ENCODE measurements at regions not wholly inside any gene's neighbourhood (a gene's known extent, or its start where the extent isn't known, plus 50 kb on each side); places are given as distances from the start of the nearest gene placed in this dataset.
"Not testable (repeated sequence)": the region's sequence is repeated elsewhere in the genome, so short reads cannot be mapped to it uniquely, and the experiment has no call there.

GRCh38 chr10:76657337-76658012 is 980.1 kb downstream of the KCNMA1 start:
- no peak for DNase-seq (ENCODE audit: low spot score)

DNA sequence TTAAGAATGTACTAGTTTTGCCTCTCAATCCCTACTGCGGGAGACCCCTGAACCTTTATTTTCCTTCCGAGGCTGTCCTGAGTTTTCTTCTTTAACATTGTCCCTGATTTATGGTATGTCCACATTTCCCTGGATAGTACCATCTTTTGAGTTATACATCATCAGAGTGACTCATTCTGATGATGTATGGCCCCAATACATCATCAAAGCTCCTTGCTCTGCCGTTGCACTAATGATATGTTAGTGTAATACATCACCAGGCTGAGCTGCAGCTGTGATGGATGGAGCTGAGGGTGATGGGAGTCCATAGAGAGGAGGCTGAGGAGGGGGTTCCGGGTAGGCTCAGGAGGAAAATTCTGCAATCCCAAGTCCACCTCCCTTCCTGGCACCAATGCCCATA is 986.5 kb downstream of the KCNMA1 start:
- DNase-seq (ENCODE audit: low spot score): no peak

GRCh38 chr10:76649723-76650127 is 987.9 kb downstream of the KCNMA1 start:
- DNase-seq (ENCODE audit: low spot score): no peak

DNA sequence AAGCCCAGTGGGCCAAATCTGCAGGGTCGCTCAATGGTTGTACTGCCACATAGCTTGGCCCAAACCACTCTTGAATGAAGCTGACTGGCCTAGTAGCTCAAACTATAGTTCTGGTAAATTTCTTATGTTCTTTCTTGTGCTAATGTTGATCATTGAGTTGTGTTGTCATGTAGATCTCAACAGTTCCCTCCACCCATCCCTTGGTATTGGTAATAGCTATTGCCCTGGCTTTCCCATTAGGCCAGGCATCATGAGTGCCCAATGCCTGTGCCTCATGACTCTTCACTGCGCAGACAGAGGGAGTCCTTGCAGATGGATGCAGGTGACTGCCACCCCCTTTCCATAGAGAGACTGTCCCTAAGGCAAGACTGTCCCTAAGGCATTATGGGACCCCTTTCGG is 988.4 kb downstream of the KCNMA1 start:
- no peak for DNase-seq (ENCODE audit: low spot score)

DNA sequence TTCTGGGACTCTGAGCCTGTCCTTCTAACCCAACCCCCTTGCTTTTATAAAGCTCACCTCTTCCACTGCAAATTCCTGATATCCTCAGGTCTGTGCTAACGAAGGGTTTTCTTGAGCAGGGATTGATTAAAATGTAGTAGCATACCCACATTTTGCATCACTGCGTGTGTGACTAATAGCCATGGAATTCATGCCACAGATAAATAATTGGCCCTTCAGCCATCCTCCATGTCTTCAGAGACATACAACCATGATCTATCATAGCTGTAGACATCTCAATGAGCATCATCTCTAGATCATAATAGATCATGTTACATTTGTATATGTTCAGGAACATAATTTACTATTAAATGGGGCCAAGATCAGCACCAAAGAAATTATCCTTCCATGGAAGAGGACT is 990.3 kb downstream of the KCNMA1 start:
- no peak for DNase-seq (ENCODE audit: low spot score)

- no peak for DNase-seq (ENCODE audit: low spot score)
Measured at GRCh38 chr10:76645341-76645740, 992.3 kb downstream of the KCNMA1 start.

DNA sequence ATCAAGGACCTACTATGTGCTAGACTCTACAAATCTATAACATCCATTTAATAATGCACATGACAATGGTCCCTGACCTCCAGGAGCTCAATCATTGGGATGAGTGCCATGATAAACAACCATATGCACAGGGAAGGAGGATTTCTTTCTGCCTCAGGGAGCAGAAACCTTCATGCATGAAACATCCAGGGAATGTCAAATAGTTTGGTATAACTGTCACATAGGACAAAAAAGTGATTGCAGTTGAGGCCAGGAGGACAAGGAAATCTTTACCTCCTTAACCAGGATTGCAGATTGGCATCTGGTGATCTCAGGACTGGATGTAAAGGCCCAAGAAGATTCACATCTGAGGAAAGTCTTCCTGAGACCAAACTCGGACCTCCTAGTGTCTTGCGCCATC is 993.1 kb downstream of the KCNMA1 start:
- DNase-seq (ENCODE audit: low spot score): no peak

- no peak for DNase-seq (ENCODE audit: low spot score)
Measured at GRCh38 chr10:76643511-76643911, 994.1 kb downstream of the KCNMA1 start.

GRCh38 chr10:76642358-76642757 is 995.2 kb downstream of the KCNMA1 start:
- DNase-seq (ENCODE audit: low spot score): no peak

- DNase-seq (ENCODE audit: low spot score): no peak
Measured at GRCh38 chr10:76641215-76641614, 996.4 kb downstream of the KCNMA1 start.

GRCh38 chr10:76640806-76641205 is 996.8 kb downstream of the KCNMA1 start:
- no peak for DNase-seq (ENCODE audit: low spot score)

GRCh38 chr10:76632767-76633051 is 1004.9 kb downstream of the KCNMA1 start:
- DNase-seq (ENCODE audit: low spot score): no peak

- DNase-seq (ENCODE audit: low spot score): no peak
Measured at GRCh38 chr10:76631884-76632766, 1005.5 kb downstream of the KCNMA1 start.

DNA sequence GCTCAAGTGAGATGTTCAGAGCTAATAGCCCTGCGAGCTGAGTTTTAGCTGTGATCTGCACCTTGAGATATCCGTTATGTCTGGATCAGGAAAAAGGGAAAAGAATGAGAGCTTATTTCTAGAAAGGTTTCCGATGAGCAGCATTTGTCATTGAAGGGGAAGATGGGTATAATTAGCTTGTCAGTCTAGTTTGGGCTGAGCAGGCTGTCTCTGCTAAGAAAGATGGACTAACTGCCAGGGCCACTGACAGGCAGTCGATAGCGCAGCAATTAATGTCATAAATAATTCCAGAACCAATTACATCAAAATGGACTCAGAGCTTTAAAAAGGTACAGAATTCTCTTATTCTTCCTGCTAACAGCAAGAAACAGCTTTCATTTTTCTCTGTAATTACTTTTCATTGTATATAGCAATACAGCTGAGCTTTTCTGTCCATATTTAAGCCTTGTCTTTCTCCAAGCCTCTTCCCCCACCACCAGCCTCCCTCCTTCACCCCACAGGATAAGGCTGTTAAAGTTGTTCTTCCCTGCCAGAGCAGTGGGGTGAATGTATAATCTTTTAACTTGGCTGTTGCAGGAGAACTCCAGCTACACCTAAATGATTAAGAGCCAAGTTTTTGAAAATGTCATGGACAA is 1006.5 kb downstream of the KCNMA1 start:
- DNase-seq (ENCODE audit: low spot score): no peak

- DNase-seq (ENCODE audit: low spot score): no peak
Measured at GRCh38 chr10:76628801-76629200, 1008.8 kb downstream of the KCNMA1 start.

DNA sequence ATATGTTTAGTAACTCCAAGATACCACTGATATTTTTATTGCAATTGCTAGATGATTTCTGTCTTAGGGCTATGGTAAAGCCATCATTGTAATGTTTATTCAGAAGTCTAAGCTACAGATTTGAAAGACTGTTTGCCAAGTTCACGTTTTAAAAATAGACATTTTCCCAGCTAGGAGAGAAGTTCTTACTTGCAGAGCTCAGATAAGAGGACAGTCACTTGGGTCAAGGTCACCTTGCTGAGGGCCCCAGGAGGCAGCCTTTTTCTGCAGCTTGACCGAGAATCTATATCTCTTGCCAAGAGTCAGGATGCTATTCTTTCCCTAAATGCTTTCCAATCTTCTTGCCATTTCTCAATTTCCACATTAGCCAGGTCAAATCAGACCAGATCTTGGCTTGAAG is 1011.2 kb downstream of the KCNMA1 start:
- DNase-seq (ENCODE audit: low spot score): no peak

DNA sequence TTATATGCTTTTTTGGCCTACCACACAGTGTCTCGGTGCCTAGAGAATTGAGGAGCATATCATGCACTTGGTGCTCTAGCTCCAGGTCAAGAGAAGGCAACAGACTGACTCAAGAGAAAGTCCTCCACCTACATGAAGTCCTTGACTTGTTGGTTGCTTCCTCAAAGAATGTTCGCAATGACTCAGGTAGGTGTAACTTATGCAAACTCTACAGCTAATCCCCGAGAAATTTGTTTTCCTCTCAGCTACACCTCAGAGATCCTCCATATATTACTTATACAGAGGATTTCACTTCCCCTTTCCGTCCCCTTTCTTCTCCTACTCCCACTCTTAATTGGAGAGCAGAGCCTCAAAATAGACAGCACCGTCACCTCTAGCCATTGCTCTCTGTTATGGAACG is 1013.1 kb downstream of the KCNMA1 start:
- no peak for DNase-seq (ENCODE audit: low spot score)

GRCh38 chr10:76621886-76622620 is 1015.6 kb downstream of the KCNMA1 start:
- DNase-seq (ENCODE audit: low spot score): no peak

- no peak for DNase-seq (ENCODE audit: low spot score)
Measured at GRCh38 chr10:76618641-76619040, 1019.0 kb downstream of the KCNMA1 start.

- no peak for DNase-seq (ENCODE audit: low spot score)
Measured at GRCh38 chr10:76618171-76618570, 1019.4 kb downstream of the KCNMA1 start.

DNA sequence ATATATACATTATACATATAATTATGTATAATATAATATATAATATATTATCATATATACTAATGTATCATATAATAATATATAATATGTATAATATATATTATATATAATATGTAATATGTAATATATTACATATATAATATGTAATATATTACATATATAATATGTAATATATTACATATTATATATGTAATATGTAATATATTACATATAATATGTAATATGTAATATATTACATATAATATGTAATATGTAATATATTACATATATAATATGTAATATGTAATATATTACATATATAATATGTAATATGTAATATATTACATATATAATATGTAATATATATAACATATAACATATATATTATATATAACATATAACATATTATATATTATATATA is 1020.9 kb downstream of the KCNMA1 start:
- not testable (repeated sequence) for DNase-seq (ENCODE audit: low spot score)

DNA sequence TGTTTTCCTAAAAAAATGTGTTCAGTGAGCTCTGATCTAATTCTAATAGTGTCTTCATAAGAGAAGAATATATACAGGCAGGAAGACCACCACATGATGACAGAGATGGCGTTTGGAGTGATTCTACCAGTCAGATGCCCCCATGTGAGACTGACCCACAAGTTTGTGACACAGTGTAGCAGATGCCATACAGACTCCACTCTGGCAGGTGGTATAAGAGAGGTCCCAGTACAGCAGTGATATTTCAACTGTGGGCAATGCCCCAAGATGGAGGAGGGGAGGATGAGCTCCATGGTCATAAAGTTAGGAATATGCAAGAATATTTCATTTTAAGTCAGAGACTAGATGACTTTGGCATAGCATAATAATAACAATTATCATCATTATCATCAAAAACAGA is 1022.6 kb downstream of the KCNMA1 start:
- no peak for DNase-seq (ENCODE audit: low spot score)

Data from RKO (cell line).